H9 (cell line): ENCODE measurements at regions not wholly inside any gene's neighbourhood (a gene's known extent, or its start where the extent isn't known, plus 50 kb on each side); places are given as distances from the start of the nearest gene placed in this dataset.

Experiments
- DNase-seq: peaks from one replicate; pipeline ENCODE4 v3.0.0-alpha.2; 2017
- H2AFZ ChIP-seq: one replicate; pipeline ENCODE4 v1.6.1; 2013; ENCODE audit warnings: mild to moderate bottlenecking, low read length, control low read depth, moderate library complexity
- H2AK5ac ChIP-seq: 2 replicates; pipeline ENCODE4 v1.6.1; 2013; ENCODE audit warnings: low read length, control low read depth, mixed read lengths; ENCODE audit not compliant: insufficient read length
- H2BK120ac ChIP-seq: one replicate; pipeline ENCODE4 v1.6.1; 2013; ENCODE audit warnings: low read depth, mild to moderate bottlenecking, low read length, control low read depth, inconsistent platforms; ENCODE audit not compliant: poor library complexity, severe bottlenecking
- H2BK12ac ChIP-seq: 2 replicates; pipeline ENCODE4 v1.6.1; 2013; ENCODE audit warnings: low read length, control low read depth, mixed read lengths, low read depth; ENCODE audit not compliant: insufficient read length
- H2BK15ac ChIP-seq: 2 replicates; pipeline ENCODE4 v1.6.1; 2013; ENCODE audit warnings: low read depth, low read length, control low read depth
- H2BK20ac ChIP-seq: one replicate; pipeline ENCODE4 v1.6.1; 2013; ENCODE audit warnings: low read depth, mild to moderate bottlenecking, low read length, control low read depth, inconsistent platforms; ENCODE audit not compliant: poor library complexity, severe bottlenecking
- H2BK5ac ChIP-seq: 2 replicates; pipeline ENCODE4 v1.6.1; 2013; ENCODE audit warnings: low read length, control low read depth, mixed read lengths; ENCODE audit not compliant: insufficient read length
- H3K14ac ChIP-seq: 2 replicates; pipeline ENCODE4 v1.6.1; 2013; ENCODE audit warnings: low read length, control low read depth; ENCODE audit not compliant: insufficient read depth
- H3K18ac ChIP-seq: 2 replicates; pipeline ENCODE4 v1.6.1; 2013; ENCODE audit warnings: low read depth, mild to moderate bottlenecking, mixed read lengths, low read length, control low read depth; ENCODE audit not compliant: insufficient read length
- H3K23ac ChIP-seq: 2 replicates; pipeline ENCODE4 v1.6.1; 2013; ENCODE audit warnings: low read length, control low read depth, mixed read lengths, low read depth; ENCODE audit not compliant: insufficient read length
- H3K23me2 ChIP-seq: 2 replicates; pipeline ENCODE4 v1.6.1; 2013; ENCODE audit warnings: low read depth, mild to moderate bottlenecking, mixed read lengths, low read length, control low read depth; ENCODE audit not compliant: insufficient read length, poor library complexity, severe bottlenecking
- H3K27ac ChIP-seq: 2 replicates; pipeline ENCODE4 v1.5.1; 2013; ENCODE audit warnings: low read length, control low read depth, mixed read lengths, low read depth; ENCODE audit not compliant: insufficient read length
- H3K27me3 ChIP-seq: 2 replicates; pipeline ENCODE4 v1.6.1; 2013; ENCODE audit warnings: low read length, control low read depth, inconsistent platforms; ENCODE audit not compliant: insufficient read depth
- H3K4ac ChIP-seq: 2 replicates; pipeline ENCODE4 v1.6.1; 2013; ENCODE audit warnings: low read depth, mild to moderate bottlenecking, control low read depth, inconsistent platforms, low read length, moderate library complexity
- H3K4me1 ChIP-seq: 2 replicates; pipeline ENCODE4 v1.6.1; 2013; ENCODE audit warnings: low read length, control low read depth, inconsistent platforms; ENCODE audit not compliant: insufficient read depth
- H3K4me2 ChIP-seq: 2 replicates; pipeline ENCODE4 v1.6.1; 2013; ENCODE audit warnings: low read length, control low read depth, mixed read lengths; ENCODE audit not compliant: insufficient read length, insufficient read depth
- H3K56ac ChIP-seq: 2 replicates; pipeline ENCODE4 v1.6.1; 2013; ENCODE audit warnings: low read depth, mild to moderate bottlenecking, mixed read lengths, low read length, control low read depth; ENCODE audit not compliant: insufficient read length
- H3K79me1 ChIP-seq: 2 replicates; pipeline ENCODE4 v1.6.1; 2013; ENCODE audit warnings: low read depth, mild to moderate bottlenecking, moderate library complexity, low read length, control low read depth, inconsistent platforms; ENCODE audit not compliant: insufficient read depth, poor library complexity, severe bottlenecking
- H3K79me2 ChIP-seq: 2 replicates; pipeline ENCODE4 v1.6.1; 2013; ENCODE audit warnings: low read length, control low read depth, inconsistent platforms; ENCODE audit not compliant: insufficient read depth
- H3K9ac ChIP-seq: 2 replicates; pipeline ENCODE4 v1.6.1; 2013; ENCODE audit warnings: low read length, control low read depth, mixed read lengths; ENCODE audit not compliant: insufficient read length; ENCODE audit errors: extremely low read depth
- H3K9me3 ChIP-seq: one replicate; pipeline ENCODE4 v1.6.1; 2013; ENCODE audit warnings: low read depth, low read length, inconsistent platforms; ENCODE audit not compliant: control insufficient read depth
- H3T11ph ChIP-seq: one replicate; pipeline ENCODE4 v1.6.1; 2013; ENCODE audit warnings: mild to moderate bottlenecking, low read length, control low read depth, inconsistent platforms
- H4K20me1 ChIP-seq: one replicate; pipeline ENCODE4 v1.6.1; 2013; ENCODE audit not compliant: control insufficient read depth, insufficient read length, insufficient read depth
- H4K5ac ChIP-seq: 2 replicates; pipeline ENCODE4 v1.6.1; 2013; ENCODE audit warnings: low read depth, mild to moderate bottlenecking, mixed read lengths, low read length, control low read depth; ENCODE audit not compliant: insufficient read length
- H4K8ac ChIP-seq: replicated peaks from 2 replicates; pipeline ENCODE4 v1.6.1; 2013; ENCODE audit warnings: low read length, control low read depth, mixed read lengths, low read depth; ENCODE audit not compliant: insufficient read length
- H4K91ac ChIP-seq: 2 replicates; pipeline ENCODE4 v1.6.1; 2013; ENCODE audit warnings: low read depth, mild to moderate bottlenecking, moderate library complexity, mixed read lengths, low read length, control low read depth; ENCODE audit not compliant: insufficient read length
- H3K27ac Mint-ChIP-seq, 3 experiments: 2 replicates in 2 of 3; 3 replicates in 1 of 3; pipeline ENCODE4 v1.8.0; 2020 to 2021; ENCODE audit warnings: mixed read lengths in 3 of 3, mild to moderate bottlenecking in 1 of 3, moderate library complexity in 1 of 3
- H3K27me3 Mint-ChIP-seq: 2 replicates; pipeline ENCODE4 v1.8.0; 2021; ENCODE audit warnings: low read depth, mild to moderate bottlenecking, moderate library complexity, mixed read lengths
- H3K36me3 Mint-ChIP-seq, 3 experiments: 2 replicates in 2 of 3; 3 replicates in 1 of 3; pipeline ENCODE4 v1.8.0; 2020 to 2021; ENCODE audit warnings: low read depth in 3 of 3, mixed read lengths in 3 of 3; ENCODE audit not compliant: insufficient read depth in 1 of 3
- H3K4me1 Mint-ChIP-seq, 2 experiments: 2 replicates each; pipeline ENCODE4 v1.8.0; 2020; ENCODE audit warnings: mixed read lengths in 2 of 2
- H3K4me3 Mint-ChIP-seq, 2 experiments: 2 replicates in 1 of 2; 3 replicates in 1 of 2; pipeline ENCODE4 v1.8.0; 2020 to 2021; ENCODE audit warnings: mild to moderate bottlenecking in 2 of 2, mixed read lengths in 2 of 2, moderate library complexity in 1 of 2
- H3K9me3 Mint-ChIP-seq, 2 experiments: 2 replicates in 1 of 2; 3 replicates in 1 of 2; pipeline ENCODE4 v1.8.0; 2020; ENCODE audit warnings: mild to moderate bottlenecking in 2 of 2, mixed read lengths in 2 of 2, moderate library complexity in 1 of 2
- WGBS: extraction: QIAGEN DNeasy Blood & Tissue Kit; methylation state at CpG from one replicate; pipeline ENCODE4 v1.1.7; 2013; ENCODE audit warnings: missing lambda C conversion rate, low lambda C conversion rate, mixed read lengths; ENCODE audit not compliant: insufficient read length; ENCODE audit errors: extremely low coverage; 5-methylcytosine and 5-hydroxymethylcytosine counted together
- TF ChIP-seq, protein P1 (sequence below): fragments of 200-600 bp; sonication (generic); conservative IDR thresholded peaks from 3 replicates; pipeline ENCODE4 v1.8.0; 2021; ENCODE audit warnings: antibody characterized with exemption, mild to moderate bottlenecking

- Histone ChIP-seq H2BK20ac (no peak overlapping the region), H2AK5ac (no peak overlapping the region), H3K79me2 (no peaks in the 10 kb centered on the region), H3K4me1 (peaks cover 5% of the 10 kb centered on the region; the same call in 1 of the 2 replicates), H3T11ph (no peak overlapping the region), H3K4me2 (peak overlapping the region; percentile 5), H3K18ac (no peak overlapping the region), H3K4ac (no peak overlapping the region), H3K23me2 (no peaks in the 10 kb centered on the region), H3K79me1 (no peaks in the 10 kb centered on the region), H3K27me3 (no peaks in the 10 kb centered on the region), H2AFZ (no peak overlapping the region), H4K8ac (no peak overlapping the region), H2BK120ac (no peak overlapping the region), H2BK15ac (no peak overlapping the region), H3K56ac (no peak overlapping the region), H3K23ac (no peak overlapping the region), H2BK5ac (no peak overlapping the region), H3K9ac (no peak overlapping the region), H2BK12ac (no peak overlapping the region), H4K91ac (no peak overlapping the region), H3K9me3 (no peaks in the 10 kb centered on the region), H4K20me1 (no peaks in the 10 kb centered on the region), H4K5ac (no peak overlapping the region), H3K14ac (no peak overlapping the region), H3K27ac (no peak overlapping the region)
- WGBS = no CpG with 5 or more reads among the region's 5 CpGs
- DNase-seq = peak; percentile 75
- TF ChIP-seq, protein P1, sequence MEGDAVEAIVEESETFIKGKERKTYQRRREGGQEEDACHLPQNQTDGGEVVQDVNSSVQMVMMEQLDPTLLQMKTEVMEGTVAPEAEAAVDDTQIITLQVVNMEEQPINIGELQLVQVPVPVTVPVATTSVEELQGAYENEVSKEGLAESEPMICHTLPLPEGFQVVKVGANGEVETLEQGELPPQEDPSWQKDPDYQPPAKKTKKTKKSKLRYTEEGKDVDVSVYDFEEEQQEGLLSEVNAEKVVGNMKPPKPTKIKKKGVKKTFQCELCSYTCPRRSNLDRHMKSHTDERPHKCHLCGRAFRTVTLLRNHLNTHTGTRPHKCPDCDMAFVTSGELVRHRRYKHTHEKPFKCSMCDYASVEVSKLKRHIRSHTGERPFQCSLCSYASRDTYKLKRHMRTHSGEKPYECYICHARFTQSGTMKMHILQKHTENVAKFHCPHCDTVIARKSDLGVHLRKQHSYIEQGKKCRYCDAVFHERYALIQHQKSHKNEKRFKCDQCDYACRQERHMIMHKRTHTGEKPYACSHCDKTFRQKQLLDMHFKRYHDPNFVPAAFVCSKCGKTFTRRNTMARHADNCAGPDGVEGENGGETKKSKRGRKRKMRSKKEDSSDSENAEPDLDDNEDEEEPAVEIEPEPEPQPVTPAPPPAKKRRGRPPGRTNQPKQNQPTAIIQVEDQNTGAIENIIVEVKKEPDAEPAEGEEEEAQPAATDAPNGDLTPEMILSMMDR = peak; percentile 89
- peaks cover 37 to 43% of the 10 kb centered on the region in 2 experiments for H3K4me1 Mint-ChIP-seq
- peaks cover 0 to 6% (median 3%) of the 10 kb centered on the region in 3 experiments; a peak in 3 of 7 replicates for H3K36me3 Mint-ChIP-seq
- H3K27ac Mint-ChIP-seq = peak overlapping the region in 2 of 3 experiments; percentile 59 to 63; a peak in 3 of 7 replicates
- no peaks in the 10 kb centered on the region; the same call in 1 of the 2 replicates for H3K27me3 Mint-ChIP-seq
- H3K4me3 Mint-ChIP-seq = peak overlapping the region in 1 of 2 experiments; percentile 43; a peak in 1 of 5 replicates
- H3K9me3 Mint-ChIP-seq = peaks cover 0 to 3% of the 10 kb centered on the region in 2 experiments; a peak in 2 of 5 replicates
These were observed 209.6 kb upstream of the PIK3C3 start for GRCh38 chr18:41745166-41746049.
